Breast epithelium (tissue), 3 donors: ENCODE measurements at regions not wholly inside any gene's neighbourhood (a gene's known extent, or its start where the extent isn't known, plus 50 kb on each side); places are given as distances from the start of the nearest gene placed in this dataset.

Experiments used
- CTCF ChIP-seq, 3 donors: fragments of 450-650 bp; IDR thresholded peaks; one replicate each; pipeline ENCODE4 v1.5.1; 2016 to 2017; ENCODE audit warnings: antibody characterized with exemption in 3 of 3, mild to moderate bottlenecking in 3 of 3, moderate library complexity in 3 of 3
- POLR2A ChIP-seq: fragments of 450-650 bp; IDR thresholded peaks from one replicate; pipeline ENCODE4 v1.6.1; 2016; ENCODE audit warnings: antibody characterized with exemption, mild to moderate bottlenecking, moderate library complexity
- POLR2AphosphoS5 ChIP-seq, 3 donors: sonication (generic); formaldehyde crosslinking; IDR thresholded peaks; one replicate each; pipeline ENCODE4 v1.6.1; 2017; ENCODE audit warnings: antibody characterized with exemption in 3 of 3

DNA sequence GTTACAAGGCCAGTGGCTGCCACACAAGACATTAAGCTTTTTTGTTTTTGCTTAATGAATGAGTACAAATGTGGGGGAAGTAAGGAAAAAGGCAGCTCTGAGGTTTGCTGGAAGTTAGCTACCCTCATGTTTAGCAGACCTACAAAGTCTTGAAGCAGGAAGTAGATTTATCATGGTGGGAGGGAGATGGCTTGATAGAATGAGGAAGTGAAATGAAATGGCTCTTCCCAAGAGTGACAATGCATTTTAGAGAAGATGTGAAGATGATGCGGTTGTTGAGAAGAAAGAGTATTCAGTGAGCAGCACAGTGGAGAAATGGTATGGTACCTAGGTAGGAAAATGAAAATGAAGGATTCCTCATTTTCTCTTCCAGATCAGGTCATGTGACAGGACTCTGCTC lies 108.0 kb downstream of the SLIT2 start:
- TF ChIP-seq CTCF (IDR thresholded peaks at IDR 0.05) (no peak), POLR2A (no peak), POLR2AphosphoS5 (IDR thresholded peaks at IDR 0.05) (no peak)
